ENCODE measurements at regions not wholly inside any gene's neighbourhood (a gene's known extent, or its start where the extent isn't known, plus 50 kb on each side); places are given as distances from the start of the nearest gene placed in this dataset.

- Mint-ChIP-seq H3K9me3 (peaks cover 0 to 2% of the 10 kb centered on the region in 2 experiments; a peak in 2 of 5 replicates), H3K36me3 (ENCODE audit: insufficient read depth in 1 of 3, low read depth in 3 of 3) (no peaks in the 10 kb centered on the region), H3K4me1 (no peaks in the 10 kb centered on the region), H3K4me3 (no peak overlapping the region), H3K27me3 (ENCODE audit: low read depth) (no peaks in the 10 kb centered on the region), H3K27ac (no peak overlapping the region)
- H2AFZ ChIP-seq (ENCODE audit: low read length), result no peak overlapping the region
- no peaks in the 10 kb centered on the region for H4K20me1 ChIP-seq (ENCODE audit: control insufficient read depth, insufficient read depth, insufficient read length)
- H3K14ac ChIP-seq (ENCODE audit: insufficient read depth, low read length), result no peak overlapping the region
- no peak overlapping the region for H3K23ac ChIP-seq (ENCODE audit: insufficient read length, low read depth, low read length)
- no peak for TF ChIP-seq CTCF (conservative IDR thresholded peaks at IDR 0.05)
- no peak overlapping the region for H3T11ph ChIP-seq (ENCODE audit: low read length)
- no peaks in the 10 kb centered on the region for H3K4me1 ChIP-seq (ENCODE audit: insufficient read depth, low read length)
- no peak overlapping the region for H3K27ac ChIP-seq (ENCODE audit: insufficient read length, low read depth, low read length)
- H2BK5ac ChIP-seq (ENCODE audit: insufficient read length, low read length), result no peak overlapping the region
- no peak overlapping the region for H2BK12ac ChIP-seq (ENCODE audit: insufficient read length, low read depth, low read length)
- no peaks in the 10 kb centered on the region for H3K27me3 ChIP-seq (ENCODE audit: insufficient read depth, low read length)
- DNase-seq, result no peak
- no peaks in the 10 kb centered on the region for H3K23me2 ChIP-seq (ENCODE audit: insufficient read length, low read depth, low read length, poor library complexity, severe bottlenecking)
- H2BK15ac ChIP-seq (ENCODE audit: low read depth, low read length), result no peak overlapping the region
- H3K4me2 ChIP-seq (ENCODE audit: insufficient read depth, insufficient read length, low read length), result no peak overlapping the region
- no peak overlapping the region for H4K5ac ChIP-seq (ENCODE audit: insufficient read length, low read depth, low read length)
- H2AK5ac ChIP-seq (ENCODE audit: insufficient read length, low read length), result no peak overlapping the region
- no peak overlapping the region for H3K4ac ChIP-seq (ENCODE audit: low read depth, low read length)
- H3K9ac ChIP-seq (ENCODE audit: extremely low read depth, insufficient read length, low read length), result no peak overlapping the region
- WGBS (ENCODE audit: extremely low coverage, insufficient read length, low lambda C conversion rate), result no CpG with 5 or more reads among the region's 2 CpGs
- no peak overlapping the region for H2BK120ac ChIP-seq (ENCODE audit: low read depth, low read length, poor library complexity, severe bottlenecking)
- no peak overlapping the region for H4K8ac ChIP-seq (replicated peaks; ENCODE audit: insufficient read length, low read depth, low read length)
- H4K91ac ChIP-seq (ENCODE audit: insufficient read length, low read depth, low read length), result no peak overlapping the region
- H3K79me1 ChIP-seq (ENCODE audit: insufficient read depth, low read depth, low read length, poor library complexity, severe bottlenecking), result no peaks in the 10 kb centered on the region
- H3K9me3 ChIP-seq (ENCODE audit: control insufficient read depth, low read depth, low read length), result no peaks in the 10 kb centered on the region
- H3K56ac ChIP-seq (ENCODE audit: insufficient read length, low read depth, low read length), result no peak overlapping the region
- no peak overlapping the region for H3K18ac ChIP-seq (ENCODE audit: insufficient read length, low read depth, low read length)
- no peak overlapping the region for H2BK20ac ChIP-seq (ENCODE audit: low read depth, low read length, poor library complexity, severe bottlenecking)
- H3K79me2 ChIP-seq (ENCODE audit: insufficient read depth, low read length), result no peaks in the 10 kb centered on the region
Observed at GRCh38 chr9:75653750-75654149, 236.7 kb upstream of the PCSK5 start.

Measured in H9 (cell line).